GM18519 (cell line): ENCODE measurements at regions not wholly inside any gene's neighbourhood (a gene's known extent, or its start where the extent isn't known, plus 50 kb on each side); places are given as distances from the start of the nearest gene placed in this dataset.
A peak's percentile ranks its signal among the peaks of the same experiment; 100 is the strongest.
"Not testable (repeated sequence)": the region's sequence is repeated elsewhere in the genome, so short reads cannot be mapped to it uniquely, and the experiment has no call there.

ENCODE experiments used
- ATAC-seq: cut with Tn5 transposase; IDR thresholded peaks from one replicate; pipeline ENCODE4 v1.9.1; 2021; ENCODE audit warnings: mild to moderate bottlenecking, moderate library complexity; ENCODE audit not compliant: unreplicated experiment, low FRiP score

DNA sequence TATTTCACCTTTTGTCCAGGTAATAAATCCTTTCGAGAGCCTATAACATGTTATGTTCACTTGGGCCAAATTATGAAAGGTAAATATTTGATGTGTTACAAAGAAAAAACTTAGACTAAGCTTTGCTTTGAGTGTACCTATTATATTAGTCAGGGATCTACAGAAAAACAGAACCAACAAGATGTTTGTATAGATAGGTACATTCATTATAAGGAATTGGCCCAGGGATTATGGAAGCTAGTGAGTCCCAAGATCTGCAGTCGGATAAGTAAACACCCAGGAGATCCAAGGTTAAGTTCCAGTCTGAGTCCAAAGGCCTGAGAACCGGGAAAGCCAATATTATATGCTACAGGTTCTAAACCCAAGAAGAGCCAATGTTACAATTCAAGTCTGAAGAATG lies 234.5 kb downstream of the NRIP1 start:
- ATAC-seq, result no peak

DNA sequence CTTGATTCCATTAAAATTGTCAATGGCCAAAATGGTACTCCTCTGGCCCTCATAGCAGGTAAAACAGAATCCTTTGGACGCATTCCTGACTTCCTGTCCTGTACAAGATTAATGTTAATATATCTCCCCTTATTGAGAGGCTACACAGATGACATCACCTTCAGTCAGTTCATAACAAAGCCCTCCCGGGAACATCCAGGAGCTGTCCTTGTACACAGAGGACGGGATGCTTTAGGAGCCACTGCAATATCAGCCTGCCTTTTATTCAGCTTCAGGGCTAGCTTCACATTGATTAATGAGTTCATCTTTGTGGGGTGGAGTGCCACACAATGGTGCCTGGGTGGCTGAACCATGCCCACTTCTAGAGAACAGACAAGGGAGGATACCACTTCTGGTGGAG lies 235.1 kb downstream of the NRIP1 start:
- ATAC-seq, result no peak

DNA sequence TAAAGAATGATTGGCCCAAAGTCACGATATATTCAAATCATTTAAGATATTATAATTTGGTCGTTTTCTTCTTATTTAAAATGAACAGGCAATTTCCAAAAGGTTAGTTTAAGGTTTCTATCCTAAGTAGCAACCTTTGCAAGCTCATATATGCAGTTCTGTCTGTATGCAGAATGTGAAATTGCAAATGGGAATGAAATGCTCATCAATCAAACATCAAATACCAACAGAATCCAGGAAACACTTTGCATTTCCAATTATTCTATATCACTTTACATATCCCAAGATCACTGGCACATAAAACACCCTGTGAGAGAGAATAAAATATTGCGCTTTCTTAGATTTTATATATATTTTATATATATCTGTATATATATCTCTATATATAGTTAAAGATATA lies 237.3 kb downstream of the NRIP1 start:
- no peak for ATAC-seq

DNA sequence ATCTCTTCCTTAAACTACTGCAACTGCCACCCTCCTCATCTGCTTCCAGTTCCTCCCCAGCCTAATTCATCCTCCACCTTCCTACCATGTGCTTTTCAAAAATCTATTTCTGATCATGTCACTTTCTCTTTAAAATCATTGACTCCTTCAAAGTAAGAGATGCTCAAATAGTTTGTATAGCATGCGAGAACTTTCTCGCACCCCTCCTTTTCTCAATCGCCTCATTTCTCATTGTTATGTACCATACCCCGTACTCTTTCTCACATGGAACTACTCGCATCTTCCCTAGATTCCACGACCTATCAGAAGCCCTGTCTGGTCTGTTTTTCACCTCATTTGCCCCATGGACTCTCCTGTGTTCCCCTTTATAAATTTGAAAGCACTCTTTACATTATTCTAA lies 238.2 kb downstream of the NRIP1 start:
- ATAC-seq, result no peak

DNA sequence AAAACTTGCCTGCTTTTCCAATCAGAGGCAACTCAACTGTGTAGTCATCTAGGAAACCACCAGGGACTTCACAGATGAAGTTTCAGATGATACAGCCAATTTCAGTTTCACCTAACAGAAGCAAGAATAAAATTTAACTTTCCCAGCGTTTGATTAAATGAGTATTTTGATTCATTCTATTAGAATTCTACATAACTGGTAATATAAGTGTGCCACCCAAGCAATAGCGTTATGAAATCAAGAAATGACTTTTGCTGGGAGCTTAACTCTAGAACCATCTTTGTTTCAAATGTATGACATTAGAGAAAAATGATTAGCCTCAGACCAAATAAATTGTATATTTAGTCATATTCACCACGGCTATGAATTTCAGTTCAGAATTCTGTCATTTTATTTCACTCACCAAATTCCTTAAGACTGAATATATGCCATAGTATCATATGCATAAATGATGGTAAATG lies 239.3 kb downstream of the NRIP1 start:
- ATAC-seq, result peak; percentile 44

DNA sequence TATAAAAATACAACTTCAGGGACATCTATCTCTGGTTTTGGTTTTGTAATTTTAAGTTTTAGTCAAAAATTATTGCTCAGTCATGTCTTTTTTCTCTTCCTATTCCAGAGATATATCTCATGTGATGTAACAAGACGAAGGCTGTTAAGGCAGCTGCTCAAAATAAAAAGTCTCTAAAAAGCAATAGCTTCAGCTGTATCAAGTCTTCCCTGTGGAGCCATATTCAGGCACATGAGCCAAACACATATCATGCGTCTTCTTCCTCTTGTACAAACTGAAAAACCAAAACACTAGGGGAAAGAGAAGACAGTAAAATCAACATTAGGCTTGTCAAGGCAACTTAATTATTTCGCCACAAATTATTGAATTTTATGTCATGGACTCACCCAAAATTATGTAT lies 240.7 kb downstream of the NRIP1 start:
- no peak for ATAC-seq

DNA sequence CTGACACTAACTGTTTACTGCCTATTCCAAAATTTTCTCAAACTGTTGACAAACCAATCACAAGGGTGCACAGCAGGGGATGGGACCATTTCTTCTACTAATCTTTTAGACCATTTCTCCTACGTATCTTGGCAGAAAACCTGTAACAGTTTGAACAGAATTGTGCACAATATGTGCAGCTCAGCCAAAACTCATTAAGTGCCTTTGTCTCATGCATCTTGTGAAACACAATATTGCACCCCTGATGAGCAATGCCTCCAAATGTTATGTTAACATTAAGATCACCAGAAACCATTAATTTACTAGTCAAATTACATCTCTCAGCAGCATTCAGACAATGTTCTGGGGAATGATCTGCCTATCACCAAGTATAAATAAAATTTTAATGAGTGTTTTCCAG lies 247.5 kb downstream of the NRIP1 start:
- no peak for ATAC-seq

DNA sequence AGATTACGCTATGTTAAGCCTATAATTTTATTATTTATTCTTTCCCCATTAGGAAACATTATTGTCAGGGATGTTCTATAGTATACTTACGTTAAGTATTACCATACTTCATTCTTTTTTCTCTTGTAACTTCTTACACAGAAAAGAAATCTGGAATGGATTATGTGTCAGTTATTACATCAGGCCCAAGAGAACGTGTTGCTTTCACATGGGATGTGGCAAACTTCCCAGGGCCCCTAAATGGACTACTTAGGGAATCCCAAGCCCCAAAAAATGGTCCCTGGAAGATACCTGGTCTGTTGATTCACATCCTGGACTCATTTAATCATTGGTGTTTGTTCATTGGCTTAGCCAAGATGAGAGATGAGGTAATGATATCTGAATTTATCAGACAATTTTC lies 249.8 kb downstream of the NRIP1 start:
- no peak for ATAC-seq

DNA sequence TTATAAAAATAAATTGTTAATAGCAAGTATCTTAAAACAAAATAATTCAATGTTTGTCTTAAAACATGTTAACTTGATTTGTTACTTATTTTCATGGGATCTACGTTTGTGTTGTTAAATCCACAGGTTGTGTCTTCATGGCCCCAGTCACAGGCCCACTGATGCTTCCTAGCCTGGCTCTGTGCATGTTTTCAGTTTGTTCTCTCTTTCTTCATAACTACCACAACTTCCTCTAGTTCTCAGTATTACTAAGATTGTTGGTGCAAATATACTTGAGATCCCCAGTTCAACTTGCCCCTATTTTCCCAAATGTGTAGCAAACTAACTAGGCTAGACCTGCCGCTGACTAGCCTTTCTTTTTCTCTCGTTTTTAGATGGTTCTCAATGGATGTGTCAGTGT lies 250.5 kb downstream of the NRIP1 start:
- no peak for ATAC-seq

DNA sequence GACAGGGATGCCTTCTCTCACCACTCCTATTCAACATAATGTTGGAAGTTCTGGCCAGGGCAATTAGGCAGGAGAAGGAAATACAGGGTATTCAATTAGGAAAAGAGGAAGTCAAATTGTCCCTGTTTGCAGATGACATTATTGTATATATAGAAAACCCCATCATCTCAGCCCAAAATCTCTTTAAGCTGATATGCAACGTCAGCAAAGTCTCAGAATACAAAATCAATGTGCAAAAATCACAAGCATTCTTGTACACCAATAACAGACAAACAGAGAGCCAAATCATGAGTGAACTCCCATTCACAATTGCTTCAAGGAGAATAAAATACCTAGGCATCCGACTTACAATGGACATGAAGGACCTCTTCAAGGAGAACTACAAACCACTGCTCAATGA lies 258.1 kb upstream of the SAMSN1 start:
- not testable (repeated sequence) for ATAC-seq

DNA sequence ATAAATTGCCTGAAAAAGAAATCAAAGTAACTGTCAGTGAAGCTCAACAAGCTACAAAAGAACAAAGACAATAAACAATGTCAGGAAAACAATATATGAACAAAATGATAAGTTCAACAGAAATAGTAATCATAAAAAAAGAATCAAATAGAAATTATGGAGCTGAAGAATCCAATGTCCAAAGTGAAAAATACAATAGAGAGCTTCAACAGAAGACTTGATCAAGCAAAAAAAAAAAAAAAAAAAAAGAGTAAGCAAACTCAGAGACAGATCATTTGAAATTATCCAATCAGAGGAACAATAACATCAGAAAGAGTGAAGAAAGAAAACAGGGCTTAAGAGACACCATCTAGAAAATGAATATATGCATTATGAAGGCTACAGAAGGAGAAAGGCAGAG lies 251.4 kb upstream of the SAMSN1 start:
- ATAC-seq, result no peak

DNA sequence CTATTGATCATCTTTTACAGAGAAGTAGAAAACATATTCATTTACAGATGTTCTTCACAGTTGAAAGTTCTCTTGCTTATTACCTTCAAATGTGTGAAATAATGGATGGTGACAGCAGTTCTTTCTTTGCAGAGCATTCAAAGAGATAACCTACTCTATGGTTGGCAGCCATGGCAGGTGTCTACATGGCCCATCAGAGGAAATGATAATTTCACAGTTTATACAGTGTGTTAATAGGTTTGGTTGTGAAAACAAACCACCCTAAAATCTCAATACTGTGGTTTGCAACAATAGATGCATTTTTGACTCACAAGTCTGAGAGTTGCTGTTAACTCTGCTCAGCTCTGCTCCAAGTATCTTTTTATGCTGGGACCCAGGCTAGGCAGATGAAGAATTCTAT lies 241.2 kb upstream of the SAMSN1 start:
- no peak for ATAC-seq

DNA sequence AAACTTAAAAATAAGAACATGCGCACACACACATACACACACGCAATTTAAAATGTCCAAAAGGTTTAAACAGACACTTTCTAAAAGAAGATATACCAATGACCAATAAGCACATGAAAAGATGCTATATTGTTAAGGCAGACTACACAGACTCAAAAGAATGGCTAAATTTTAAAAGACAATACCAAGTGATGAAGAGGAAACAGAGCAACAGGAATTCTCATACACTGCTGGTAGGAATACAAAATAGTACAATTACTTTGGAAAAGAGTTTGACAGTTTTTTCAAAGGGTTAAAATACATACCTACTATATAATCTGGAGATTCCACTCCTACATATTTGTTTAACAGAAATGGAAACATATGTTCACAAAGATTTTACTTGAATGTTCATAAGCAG lies 239.6 kb upstream of the SAMSN1 start:
- ATAC-seq, result no peak

DNA sequence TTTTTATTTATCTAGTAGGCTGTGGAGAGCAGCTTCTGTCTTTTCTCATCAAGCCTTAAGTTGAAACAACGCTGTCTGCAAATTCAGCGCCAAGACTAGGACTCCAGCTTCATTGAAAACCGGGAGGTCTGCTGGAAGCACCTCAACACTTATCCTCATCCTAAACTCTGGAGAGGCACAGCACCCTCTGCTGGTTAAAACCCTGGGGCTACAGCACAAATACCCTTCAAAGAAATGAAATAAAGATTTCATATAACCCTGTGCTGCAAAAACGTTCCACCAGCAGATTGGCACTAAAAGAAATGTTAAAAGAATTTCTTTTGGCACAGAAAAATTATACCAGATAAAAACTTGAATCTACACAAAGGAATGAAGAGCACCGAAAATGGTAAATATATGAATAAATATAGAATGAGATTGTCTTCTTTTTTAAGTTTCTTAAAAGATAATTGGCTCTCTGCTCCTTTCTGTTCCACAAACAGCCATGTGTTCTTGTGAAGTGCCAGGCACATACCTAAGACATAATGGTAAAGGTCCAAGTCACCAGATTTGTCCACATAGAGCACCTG lies 227.7 kb upstream of the SAMSN1 start:
- ATAC-seq, result no peak

DNA sequence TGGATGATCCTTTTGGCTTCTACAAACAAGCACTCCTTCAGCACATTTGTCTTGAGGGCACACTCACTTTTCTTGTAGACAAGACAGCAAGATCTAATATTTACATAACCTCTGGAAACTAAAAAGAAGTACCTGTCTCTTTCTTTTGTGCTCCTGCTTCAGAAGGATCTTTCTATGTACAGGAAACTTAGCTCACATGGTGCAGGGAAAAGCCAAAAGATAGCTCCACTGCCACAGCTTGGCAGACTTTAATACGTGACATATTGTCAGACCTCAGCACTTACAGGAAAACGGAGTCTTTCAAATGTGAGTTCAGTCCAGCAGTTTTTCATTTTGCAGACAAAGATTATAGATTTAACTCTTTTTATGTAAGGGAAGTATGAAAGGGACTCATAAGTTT lies 225.5 kb upstream of the SAMSN1 start:
- ATAC-seq, result no peak

DNA sequence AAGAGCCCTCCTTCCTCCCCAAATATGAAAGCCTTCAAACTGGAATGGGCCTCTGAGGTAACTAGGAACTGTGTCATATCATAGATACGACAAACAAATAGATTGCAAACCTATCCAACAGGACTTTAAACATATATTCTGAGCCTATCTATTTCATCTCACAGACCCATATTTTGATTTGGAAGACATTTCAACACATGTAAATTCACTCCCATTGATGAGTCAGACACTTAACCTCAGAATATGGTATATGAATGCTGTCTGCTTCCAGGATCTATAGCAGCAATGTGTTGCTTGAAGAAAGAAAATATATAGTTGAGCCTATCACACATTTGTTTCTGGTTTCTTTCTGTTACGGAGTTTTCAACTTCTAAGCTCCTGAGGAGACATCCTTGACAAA lies 221.9 kb upstream of the SAMSN1 start:
- ATAC-seq, result no peak

DNA sequence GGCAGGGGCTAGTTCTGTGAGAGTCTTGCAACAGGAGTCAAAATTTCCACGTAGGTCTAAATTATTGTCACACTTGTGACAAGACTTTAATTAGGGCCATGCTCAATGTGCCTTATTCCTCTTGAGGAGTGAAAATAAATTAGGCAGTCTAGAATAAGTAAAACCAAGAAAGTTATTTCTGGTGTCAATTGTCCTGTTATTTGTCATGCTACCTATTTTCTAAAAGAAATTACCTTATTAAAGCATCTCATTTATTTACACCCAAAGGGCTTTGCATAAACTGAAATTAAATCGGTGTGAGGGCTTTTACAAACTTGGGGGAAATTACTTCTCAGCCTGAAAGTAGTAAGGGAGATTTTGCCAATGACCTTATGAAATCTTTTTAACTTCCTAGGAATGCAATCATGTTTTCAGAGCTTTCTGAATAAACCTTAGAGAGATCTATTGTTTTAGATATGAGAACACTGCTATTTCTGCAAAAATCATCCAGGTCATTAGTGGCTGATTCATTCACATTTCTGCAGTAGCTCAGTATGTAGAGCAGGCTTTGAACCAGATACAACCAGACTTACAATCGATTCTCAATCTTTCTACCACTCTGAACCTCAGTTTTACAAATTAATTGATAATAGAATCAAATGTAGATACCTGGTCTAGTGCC lies 221.2 kb upstream of the SAMSN1 start:
- no peak for ATAC-seq

DNA sequence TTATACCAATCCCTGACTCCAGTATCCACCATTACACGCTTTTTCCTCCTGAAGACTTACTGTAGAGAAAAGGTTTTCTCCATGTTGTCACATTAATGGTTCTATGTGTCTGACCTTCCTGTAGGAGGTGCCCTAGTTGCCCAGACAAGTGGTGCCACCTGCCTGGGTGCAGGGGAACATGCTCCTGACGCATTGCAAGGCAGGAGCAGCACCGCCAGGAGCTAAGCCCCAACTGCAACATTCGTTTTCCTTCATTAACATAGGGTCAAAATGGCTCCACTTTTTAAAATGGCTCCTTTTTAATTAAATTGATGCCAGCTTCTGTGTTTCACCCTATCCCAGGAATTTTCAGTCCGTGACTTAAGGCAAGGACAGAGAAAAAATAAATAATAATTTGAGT lies 220.1 kb upstream of the SAMSN1 start:
- ATAC-seq, result no peak

DNA sequence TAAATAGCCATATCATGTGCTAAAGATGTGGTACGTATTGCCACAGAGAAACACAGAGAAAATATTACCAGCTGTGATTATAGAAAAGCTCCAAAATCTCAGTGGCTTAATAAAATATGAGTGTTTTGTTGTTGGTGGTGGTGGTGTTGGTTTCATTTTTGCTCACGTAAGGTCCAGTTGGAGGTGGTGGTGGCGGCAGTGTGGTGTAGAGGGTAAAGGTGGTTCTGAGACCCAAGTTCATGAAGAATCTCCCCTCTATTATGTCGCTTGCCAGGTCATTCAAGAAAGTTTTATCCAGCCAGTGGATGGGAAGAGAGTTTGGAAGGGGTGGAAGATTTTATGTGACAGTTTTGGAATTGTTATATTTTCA lies 217.6 kb upstream of the SAMSN1 start:
- ATAC-seq, result peak; percentile 9

DNA sequence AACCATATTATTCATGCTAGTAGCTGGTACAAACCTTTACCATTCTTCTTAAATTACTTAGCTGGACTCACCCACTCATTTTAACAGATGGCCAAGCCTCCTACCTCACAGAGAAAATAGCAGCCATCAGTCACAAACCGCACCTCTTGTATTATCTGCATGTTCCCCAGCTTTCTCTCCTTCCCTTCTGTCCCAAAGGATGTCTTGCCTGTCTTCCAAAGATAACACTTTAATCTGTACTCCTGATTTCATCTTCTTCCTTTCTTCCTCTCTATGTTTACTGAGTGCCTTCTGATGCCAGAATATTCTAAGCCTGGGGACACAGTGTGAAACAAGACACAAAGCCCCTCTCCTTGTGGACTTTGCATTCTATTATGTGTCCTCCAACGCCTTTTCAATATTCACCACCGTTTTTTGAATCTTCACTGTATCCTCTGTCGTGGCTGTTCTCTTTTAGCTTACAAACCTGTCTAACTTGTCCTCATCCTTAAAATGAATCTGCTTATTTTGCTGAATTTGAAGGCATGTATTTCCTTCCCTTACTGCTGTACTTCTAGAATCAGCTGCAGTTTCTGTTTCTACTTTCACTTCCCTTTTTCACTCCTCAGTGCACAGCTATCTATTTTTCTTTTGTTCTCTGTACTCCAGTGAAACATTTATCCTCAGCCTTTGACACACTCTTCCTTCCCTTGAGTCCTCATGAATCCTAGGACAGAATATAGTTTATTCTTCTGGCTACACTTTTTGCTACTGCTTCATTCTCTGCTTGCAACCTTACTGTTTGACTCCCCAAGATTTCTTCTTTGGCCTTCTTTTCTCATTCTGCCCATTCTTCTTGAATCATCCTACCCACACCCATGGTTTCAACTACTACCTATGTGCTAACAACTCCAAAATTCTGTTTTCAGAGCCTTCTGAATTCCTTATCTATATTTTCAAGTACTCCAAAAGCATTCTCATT lies 216.9 kb upstream of the SAMSN1 start:
- ATAC-seq, result peak; percentile 94

DNA sequence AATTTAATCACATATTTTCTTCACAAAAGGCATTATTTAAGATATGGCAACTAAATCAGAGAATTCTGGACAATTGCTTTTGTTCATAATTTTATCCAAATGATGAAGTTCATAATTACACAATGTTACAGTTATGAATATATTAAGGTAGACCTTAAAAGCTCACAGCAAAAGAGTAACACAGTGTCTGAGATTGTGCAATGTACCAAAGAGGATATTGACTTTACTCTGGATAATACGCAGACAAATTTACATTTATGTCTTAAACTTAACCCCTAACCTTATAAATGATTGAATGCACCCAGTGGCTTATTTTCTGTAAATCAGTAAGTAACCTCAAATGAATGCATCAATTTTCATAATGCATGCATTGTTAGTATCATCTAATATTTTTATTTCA lies 216.2 kb upstream of the SAMSN1 start:
- ATAC-seq, result no peak

DNA sequence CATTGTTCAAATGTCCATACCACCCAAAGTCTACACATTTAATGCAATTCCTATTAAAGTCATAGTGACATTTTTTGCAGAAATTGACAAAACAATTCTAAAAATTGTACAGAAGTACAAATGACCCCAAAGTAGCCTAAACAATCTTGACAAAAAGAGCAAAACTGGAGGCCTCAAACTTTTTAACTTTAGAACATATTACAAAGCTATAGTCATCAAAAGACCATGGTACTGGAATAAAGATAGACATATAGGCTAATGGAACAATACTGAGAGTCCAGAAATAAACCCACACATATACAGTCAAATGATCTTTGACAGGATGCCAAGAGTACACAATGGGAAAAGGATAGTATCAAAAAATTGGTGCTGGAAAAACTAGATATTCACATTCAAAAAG lies 213.2 kb upstream of the SAMSN1 start:
- no peak for ATAC-seq
